GM19455 (cell line): ENCODE measurements at regions not wholly inside any gene's neighbourhood (a gene's known extent, or its start where the extent isn't known, plus 50 kb on each side); places are given as distances from the start of the nearest gene placed in this dataset.
"Not testable (repeated sequence)": the region's sequence is repeated elsewhere in the genome, so short reads cannot be mapped to it uniquely, and the experiment has no call there.

Source experiments
- ATAC-seq: cut with Tn5 transposase; IDR thresholded peaks from one replicate; pipeline ENCODE4 v1.9.1; 2021; ENCODE audit not compliant: unreplicated experiment

DNA sequence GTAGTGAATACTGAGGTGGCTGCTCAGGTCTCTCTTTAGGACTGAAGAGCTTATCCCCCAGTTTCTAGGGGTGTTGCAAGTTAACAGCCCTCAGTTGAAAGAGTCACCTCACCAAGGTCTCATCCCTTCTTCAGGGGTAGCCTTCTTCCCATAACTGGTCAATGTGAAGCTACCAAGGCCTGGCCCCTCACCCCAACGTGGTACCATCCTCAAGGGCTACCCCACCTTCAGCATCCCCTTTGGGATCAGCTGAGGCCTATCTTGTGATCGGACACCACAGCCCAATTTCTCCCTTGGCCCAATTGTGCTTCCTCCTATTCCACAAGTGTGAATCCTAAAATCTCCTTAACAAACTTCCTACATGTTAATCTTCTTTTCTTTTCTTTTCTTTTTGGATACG lies 289.5 kb upstream of the MKLN1 start:
- ATAC-seq, result no peak

DNA sequence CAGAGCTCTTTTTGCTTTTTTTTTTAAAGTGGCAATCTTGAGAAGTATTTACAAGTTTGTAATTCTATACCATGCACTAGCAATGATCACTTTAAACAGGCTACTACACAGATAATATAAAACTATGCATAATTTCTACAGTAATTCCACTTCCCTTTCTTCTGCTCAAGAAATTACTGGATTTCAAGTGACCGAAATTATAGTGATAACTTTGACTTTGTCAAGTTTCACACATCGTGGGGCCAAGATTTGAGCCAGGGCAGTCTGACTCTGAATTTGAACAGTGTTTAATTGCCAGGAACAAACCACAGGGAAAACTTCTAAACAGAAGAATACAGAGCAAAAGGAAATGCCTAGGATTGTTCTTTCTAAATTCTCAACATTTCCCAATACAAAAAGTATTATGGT lies 288.3 kb upstream of the MKLN1 start:
- ATAC-seq, result no peak

- no peak for ATAC-seq
Observed at GRCh38 chr7:131039836-131040235, 287.8 kb upstream of the MKLN1 start.

DNA sequence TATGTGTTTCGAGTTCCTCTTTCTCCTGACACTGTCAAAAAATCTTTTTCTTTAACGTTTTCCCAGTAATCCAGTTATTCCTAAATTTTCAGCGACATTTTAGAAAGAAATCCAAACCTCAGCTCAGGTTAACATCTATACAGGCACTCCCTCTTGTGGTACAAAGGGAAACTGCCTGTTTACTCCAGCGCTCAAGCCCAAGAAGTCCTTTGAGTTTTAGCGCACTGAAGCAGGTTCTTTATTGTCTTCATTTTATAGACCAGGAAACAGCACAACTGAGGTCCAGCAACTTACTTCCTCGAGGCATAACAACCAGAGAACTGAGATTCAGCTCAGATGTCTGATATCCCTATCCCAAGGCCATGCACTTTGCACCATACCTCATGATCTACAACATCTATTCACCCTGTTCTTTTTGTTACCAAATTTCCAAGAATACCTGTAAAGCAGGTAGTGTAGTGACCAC lies 287.2 kb upstream of the MKLN1 start:
- ATAC-seq, result no peak

DNA sequence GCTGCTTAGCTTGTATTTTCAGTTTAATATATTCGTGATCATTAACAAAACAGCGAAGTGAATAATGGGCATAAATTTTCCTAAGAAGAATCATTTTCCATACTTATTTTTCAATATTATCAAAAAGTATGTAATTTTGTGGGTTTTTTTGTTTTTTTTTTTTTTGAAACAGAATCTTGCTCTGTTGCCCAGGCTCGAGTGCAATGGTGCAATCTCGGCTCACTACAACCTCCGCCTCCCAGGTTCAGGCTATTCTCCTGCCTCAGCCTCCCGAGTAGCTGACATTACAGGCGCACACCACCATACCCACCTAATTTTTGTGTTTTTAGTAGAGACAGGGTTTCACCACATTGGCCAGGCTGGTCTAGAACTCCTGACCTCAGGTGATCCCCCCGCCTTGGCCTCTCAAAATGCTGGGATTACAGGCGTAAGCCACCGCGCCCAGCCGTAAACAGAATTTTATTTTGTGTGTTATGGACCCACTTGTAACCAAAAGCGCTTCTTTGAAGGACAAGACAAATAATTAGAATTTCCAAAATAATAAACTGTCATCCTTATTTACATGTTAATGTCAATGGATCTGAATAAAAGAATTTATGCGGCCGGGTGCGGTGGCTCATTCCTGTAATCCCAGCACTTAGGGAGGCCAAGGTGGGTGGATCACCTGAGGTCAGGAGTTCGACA lies 286.5 kb upstream of the MKLN1 start:
- not testable (repeated sequence) for ATAC-seq

GRCh38 chr7:131042269-131043160 lies 285.2 kb upstream of the MKLN1 start:
- no peak for ATAC-seq

DNA sequence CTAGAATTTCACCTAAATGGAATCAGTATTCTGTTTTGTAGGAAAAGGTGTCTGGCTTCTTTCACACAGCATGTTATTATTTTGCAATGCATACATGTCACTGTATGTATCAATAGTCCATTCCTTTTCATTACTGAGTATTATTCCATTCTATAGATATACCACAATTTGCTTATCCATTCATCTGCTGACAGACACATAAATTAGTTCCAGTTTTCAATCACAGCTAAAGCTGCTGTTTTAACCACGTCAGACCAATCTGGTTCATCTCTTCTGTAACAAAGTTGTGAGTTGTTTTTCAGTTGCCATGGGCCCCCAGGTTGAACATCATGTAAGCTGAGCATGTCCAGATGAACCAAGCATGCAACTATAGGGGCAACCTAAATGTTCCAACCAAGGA lies 282.1 kb upstream of the MKLN1 start:
- ATAC-seq, result no peak

GRCh38 chr7:131046246-131046645 lies 281.4 kb upstream of the MKLN1 start:
- no peak for ATAC-seq

DNA sequence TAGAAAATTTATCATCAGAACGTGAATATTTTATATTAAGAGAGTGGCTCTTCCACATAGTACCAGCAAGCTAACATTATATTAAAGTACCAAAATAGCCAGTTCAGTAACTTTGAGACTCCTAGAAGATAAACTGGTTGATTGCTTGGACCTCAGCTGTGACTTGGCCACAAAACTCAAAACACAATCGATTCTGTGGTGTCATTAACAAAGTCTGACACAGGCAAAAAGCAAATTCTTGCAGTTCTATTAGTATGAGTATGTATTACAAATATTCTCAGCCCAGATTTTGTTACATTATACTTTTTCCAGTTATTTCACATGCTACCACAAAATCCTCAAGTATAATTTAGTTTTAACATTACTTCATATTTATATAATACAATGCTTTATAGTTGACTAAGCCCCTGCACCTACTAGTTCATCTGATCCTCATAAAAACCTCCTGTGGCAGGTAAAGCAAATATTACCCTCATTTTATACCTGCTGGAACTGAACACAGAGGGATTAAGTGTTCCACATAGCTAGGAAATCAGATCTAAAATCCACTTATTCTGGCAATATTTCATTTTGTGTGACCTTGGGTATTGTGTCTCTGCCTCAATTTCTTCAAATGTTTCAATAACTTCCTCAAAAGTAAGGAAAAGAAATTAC lies 279.9 kb upstream of the MKLN1 start:
- ATAC-seq, result no peak

GRCh38 chr7:131051304-131051703 lies 276.4 kb upstream of the MKLN1 start:
- ATAC-seq, result no peak

DNA sequence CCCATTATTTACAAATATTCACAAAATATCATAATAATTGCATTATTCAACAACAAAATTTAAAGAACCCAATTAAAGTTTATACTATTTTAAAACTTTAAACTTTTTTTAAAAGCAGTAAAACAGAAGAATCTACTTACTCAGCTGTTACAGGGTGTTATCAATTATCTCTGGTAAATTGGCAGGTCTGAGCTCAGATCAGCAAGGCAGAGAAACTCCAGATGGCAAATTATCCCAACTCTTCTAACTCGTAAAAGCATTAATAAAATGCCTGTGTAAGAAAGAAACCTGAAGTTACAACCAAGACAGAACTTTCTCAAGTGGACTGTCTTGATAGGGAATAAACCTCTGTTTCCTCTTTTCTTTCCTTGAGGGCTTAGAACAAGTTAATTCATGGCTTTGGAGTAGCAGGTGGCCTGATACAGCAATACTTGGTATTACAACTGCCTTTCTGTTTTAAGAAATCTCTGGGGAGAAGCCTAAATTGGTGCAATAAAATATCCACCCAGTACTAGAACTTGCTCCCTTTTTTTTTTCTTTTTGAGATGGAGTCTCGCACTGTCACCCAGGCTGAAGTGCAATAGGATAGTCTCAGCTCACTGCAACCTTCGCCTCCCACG lies 275.3 kb upstream of the MKLN1 start:
- ATAC-seq, result no peak

DNA sequence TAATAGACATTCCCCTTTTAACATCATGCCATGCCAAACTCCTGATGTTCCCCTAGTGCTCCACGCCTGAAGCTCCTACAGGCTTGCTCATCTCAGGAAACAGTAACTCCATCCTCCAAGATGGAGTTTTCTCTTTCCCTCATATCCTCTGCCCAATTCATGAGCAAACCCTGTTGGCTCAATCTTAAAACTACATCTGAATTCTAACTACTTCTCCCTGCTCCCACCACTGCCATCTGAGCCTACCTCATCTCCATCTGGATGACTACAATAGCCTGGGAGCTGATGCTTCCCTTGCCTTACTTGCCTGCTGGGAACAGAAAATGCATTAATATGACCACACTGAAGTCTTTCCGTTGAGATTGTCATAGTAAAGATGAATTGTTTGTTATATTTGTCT lies 271.7 kb upstream of the MKLN1 start:
- no peak for ATAC-seq

DNA sequence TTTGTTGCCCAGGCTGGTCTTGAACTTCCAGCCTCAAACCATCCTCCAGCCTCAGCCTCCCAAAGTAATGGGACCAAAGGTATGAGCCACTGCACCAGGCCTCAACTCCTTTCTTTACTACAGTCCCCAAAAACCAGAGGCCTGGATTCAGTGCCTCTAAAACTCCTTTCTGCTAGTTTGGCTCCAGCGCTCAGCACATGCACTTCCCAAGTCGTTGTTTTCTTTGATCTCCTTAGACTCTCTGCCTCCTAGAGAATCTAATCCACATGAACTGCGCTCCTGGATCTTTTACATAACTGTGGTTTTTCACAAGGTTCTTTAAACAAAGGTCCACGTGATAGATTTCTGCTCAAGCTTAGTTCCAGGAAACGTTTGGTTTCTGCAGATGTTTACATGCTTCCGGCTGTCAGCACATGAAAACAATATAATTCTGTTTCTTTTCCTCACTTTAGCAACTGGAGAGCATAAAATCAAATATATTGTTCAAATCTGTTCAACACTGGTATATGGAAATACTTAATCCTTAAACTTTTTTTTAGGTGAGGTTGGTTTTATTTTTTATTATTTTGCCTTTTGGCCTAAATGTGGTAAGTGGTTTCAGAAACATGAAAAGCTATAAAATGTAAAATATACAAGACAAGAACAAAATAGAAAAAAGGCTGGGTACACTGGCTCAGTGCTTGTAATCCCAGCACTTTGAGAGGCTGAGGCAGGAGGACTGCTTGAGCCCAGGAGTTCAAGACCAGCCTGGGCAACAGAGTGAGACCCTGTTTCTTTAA lies 270.5 kb upstream of the MKLN1 start:
- ATAC-seq, result peak; percentile 84

GRCh38 chr7:131057794-131058070 lies 269.9 kb upstream of the MKLN1 start:
- ATAC-seq, result peak; percentile 18

DNA sequence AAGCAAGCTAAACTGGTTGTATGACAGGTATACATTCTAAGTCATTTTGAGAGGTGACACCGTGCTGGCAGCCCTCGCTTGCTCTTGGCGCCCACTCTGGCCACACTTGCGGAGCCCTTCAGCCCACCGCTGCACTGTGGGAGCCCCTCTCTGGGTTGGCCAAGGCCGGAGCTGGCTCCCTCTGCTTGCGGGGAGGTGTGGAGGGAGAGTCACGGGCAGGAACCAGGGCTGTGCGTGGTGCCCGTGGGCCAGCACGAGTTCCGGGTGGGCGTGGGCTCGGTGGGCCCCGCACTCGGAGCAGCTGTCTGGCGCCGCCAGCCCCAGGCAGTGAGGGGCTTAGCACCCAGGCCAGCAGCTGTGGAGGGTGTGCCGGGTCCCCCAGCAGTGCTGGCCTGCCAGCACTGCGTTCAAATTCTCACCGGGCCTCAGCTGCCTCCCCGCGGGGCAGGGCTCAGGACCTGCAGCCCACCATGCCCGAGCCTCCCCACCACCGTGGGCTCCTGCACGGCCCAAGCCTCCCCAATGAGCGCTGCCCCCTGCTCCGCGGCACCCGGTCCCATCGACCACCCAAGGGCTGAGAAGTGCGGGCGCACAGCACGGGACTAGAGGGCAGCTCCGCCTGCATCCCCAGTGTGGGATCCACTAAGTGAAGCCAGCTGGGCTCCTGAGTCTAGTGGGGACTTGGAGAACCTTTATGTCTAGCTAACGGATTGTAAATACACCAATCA lies 269.0 kb upstream of the MKLN1 start:
- ATAC-seq, result not testable (repeated sequence)

GRCh38 chr7:131059401-131059800 lies 268.3 kb upstream of the MKLN1 start:
- not testable (repeated sequence) for ATAC-seq

DNA sequence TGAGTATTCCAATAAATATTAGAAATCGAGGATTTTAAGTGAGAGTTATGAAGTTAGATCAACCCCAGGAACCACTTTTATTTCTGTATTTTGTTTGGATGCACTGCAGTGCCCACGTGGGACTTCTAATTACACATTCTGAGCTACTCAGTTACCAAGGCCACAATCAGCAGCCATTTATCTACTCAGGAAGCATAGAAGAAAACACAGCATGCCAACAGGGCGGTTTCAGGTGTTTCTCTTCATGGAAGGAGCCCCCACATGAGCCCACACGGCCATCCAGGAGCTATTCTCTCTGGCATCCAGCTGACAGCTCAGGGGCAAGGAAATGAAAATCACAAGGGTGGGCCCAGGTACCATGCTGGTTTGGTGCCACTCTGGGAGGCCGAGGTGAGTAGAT lies 266.5 kb upstream of the MKLN1 start:
- ATAC-seq, result no peak

GRCh38 chr7:131061818-131062217 lies 265.9 kb upstream of the MKLN1 start:
- no peak for ATAC-seq

DNA sequence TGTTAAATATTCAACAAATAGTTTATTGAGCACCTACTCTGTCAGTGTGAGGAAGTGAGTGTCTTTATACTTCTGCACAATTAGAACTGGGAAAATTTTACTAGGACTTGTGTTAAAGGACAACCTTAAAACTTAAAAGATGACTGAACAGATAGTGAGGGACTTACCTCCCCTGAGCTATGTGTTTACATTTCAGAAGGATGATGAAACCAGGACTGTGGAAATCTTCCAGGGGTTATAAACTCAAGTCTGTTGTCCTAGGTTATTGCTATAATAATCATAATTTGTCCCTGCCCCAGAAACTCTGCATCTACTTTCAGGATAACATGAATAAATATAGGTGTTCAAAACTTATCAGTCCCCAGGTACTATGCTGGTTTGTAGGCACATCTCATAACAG lies 261.0 kb upstream of the MKLN1 start:
- no peak for ATAC-seq

GRCh38 chr7:131067220-131067619 lies 260.5 kb upstream of the MKLN1 start:
- ATAC-seq, result no peak
